ENCODE measurements at regions not wholly inside any gene's neighbourhood (a gene's known extent, or its start where the extent isn't known, plus 50 kb on each side); places are given as distances from the start of the nearest gene placed in this dataset.

GRCh38 chr16:72665701-72666100, 382.2 kb downstream of the ZFHX3 start:
- peak in 1 of 2 donors; percentile 4 for DNase-seq
- WGBS, 3 donors = 3 to 15% (median 3%) methylated on average over 4 of the region's 4 CpGs
- H3K27me3 ChIP-seq (ENCODE audit: control insufficient read depth in 3 of 3, insufficient read depth in 3 of 3, low read length in 3 of 3) = no peaks in the 10 kb centered on the region
- H3K4me1 ChIP-seq (ENCODE audit: control insufficient read depth in 3 of 3, insufficient read depth in 2 of 3, low read depth in 1 of 3, low read length in 2 of 3) = peaks cover 0 to 2% (median 0%) of the 10 kb centered on the region in 3 donors
- no peaks in the 10 kb centered on the region for H3K9me3 ChIP-seq (ENCODE audit: control insufficient read depth in 2 of 2, insufficient read depth in 1 of 2, low read depth in 1 of 2, low read length in 1 of 2)
- no peaks in the 10 kb centered on the region for H3K36me3 ChIP-seq (ENCODE audit: control insufficient read depth in 3 of 3, insufficient read depth in 2 of 3, low read depth in 1 of 3, low read length in 3 of 3)
- H3K27ac ChIP-seq (ENCODE audit: low read depth in 1 of 3, low read length in 2 of 3) = no peak overlapping the region
- FAIRE-seq = no peak
- peak overlapping the region in 2 of 3 donors; percentile 64 to 70 for H3K4me3 ChIP-seq (ENCODE audit: low read depth in 1 of 3, low read length in 3 of 3)

- DNase-seq (peak; percentile 98), FAIRE-seq (no peak)
- peak overlapping the region; percentile 64 to 76 (median 70) for H3K4me3 ChIP-seq (ENCODE audit: low read depth in 1 of 3, low read length in 3 of 3)
- 0% methylated on average over 60 of the region's 60 CpGs for WGBS, 3 donors
- peak overlapping the region in 2 of 3 donors; percentile 26 to 42 for H3K27ac ChIP-seq (ENCODE audit: low read depth in 1 of 3, low read length in 2 of 3)
- peaks cover 0 to 2% (median 0%) of the 10 kb centered on the region in 3 donors for H3K4me1 ChIP-seq (ENCODE audit: control insufficient read depth in 3 of 3, insufficient read depth in 2 of 3, low read depth in 1 of 3, low read length in 2 of 3)
- H3K9me3 ChIP-seq (ENCODE audit: control insufficient read depth in 2 of 2, insufficient read depth in 1 of 2, low read depth in 1 of 2, low read length in 1 of 2) = no peaks in the 10 kb centered on the region
- H3K27me3 ChIP-seq (ENCODE audit: control insufficient read depth in 3 of 3, insufficient read depth in 3 of 3, low read length in 3 of 3) = no peaks in the 10 kb centered on the region
- H3K36me3 ChIP-seq (ENCODE audit: control insufficient read depth in 3 of 3, insufficient read depth in 2 of 3, low read depth in 1 of 3, low read length in 3 of 3) = no peaks in the 10 kb centered on the region
Observed at GRCh38 chr16:72664509-72665408, 383.2 kb downstream of the ZFHX3 start.

GRCh38 chr16:72664056-72664508, 383.8 kb downstream of the ZFHX3 start:
- H3K4me1 ChIP-seq (ENCODE audit: control insufficient read depth in 3 of 3, insufficient read depth in 2 of 3, low read depth in 1 of 3, low read length in 2 of 3) = peaks cover 0 to 2% (median 0%) of the 10 kb centered on the region in 3 donors
- H3K4me3 ChIP-seq (ENCODE audit: low read depth in 1 of 3, low read length in 3 of 3) = peak overlapping the region in 2 of 3 donors; percentile 64 to 70
- no peak overlapping the region for H3K27ac ChIP-seq (ENCODE audit: low read depth in 1 of 3, low read length in 2 of 3)
- FAIRE-seq (no peak), DNase-seq (peak in 1 of 2 donors; percentile 3)
- H3K36me3 ChIP-seq (ENCODE audit: control insufficient read depth in 3 of 3, insufficient read depth in 2 of 3, low read depth in 1 of 3, low read length in 3 of 3) = no peaks in the 10 kb centered on the region
- WGBS, 3 donors = 2 to 3% (median 2%) methylated on average over 18 of the region's 18 CpGs
- no peaks in the 10 kb centered on the region for H3K9me3 ChIP-seq (ENCODE audit: control insufficient read depth in 2 of 2, insufficient read depth in 1 of 2, low read depth in 1 of 2, low read length in 1 of 2)
- no peaks in the 10 kb centered on the region for H3K27me3 ChIP-seq (ENCODE audit: control insufficient read depth in 3 of 3, insufficient read depth in 3 of 3, low read length in 3 of 3)

- no peaks in the 10 kb centered on the region for H3K36me3 ChIP-seq (ENCODE audit: control insufficient read depth in 3 of 3, insufficient read depth in 2 of 3, low read depth in 1 of 3, low read length in 3 of 3)
- FAIRE-seq = no peak
- H3K4me1 ChIP-seq (ENCODE audit: control insufficient read depth in 3 of 3, insufficient read depth in 2 of 3, low read depth in 1 of 3, low read length in 2 of 3) = peaks cover 0 to 1% (median 0%) of the 10 kb centered on the region in 3 donors
- no peaks in the 10 kb centered on the region for H3K9me3 ChIP-seq (ENCODE audit: control insufficient read depth in 2 of 2, insufficient read depth in 1 of 2, low read depth in 1 of 2, low read length in 1 of 2)
- no peaks in the 10 kb centered on the region for H3K27me3 ChIP-seq (ENCODE audit: control insufficient read depth in 3 of 3, insufficient read depth in 3 of 3, low read length in 3 of 3)
- DNase-seq = no peak
- no peak overlapping the region for H3K27ac ChIP-seq (ENCODE audit: low read depth in 1 of 3, low read length in 2 of 3)
- no peak overlapping the region for H3K4me3 ChIP-seq (ENCODE audit: low read depth in 1 of 3, low read length in 3 of 3)
- 89 to 90% (median 90%) methylated on average over 5 of the region's 5 CpGs for WGBS, 3 donors
Observed at GRCh38 chr16:72658888-72659717, 388.8 kb downstream of the ZFHX3 start.

- Histone ChIP-seq H3K4me1 (ENCODE audit: control insufficient read depth in 3 of 3, insufficient read depth in 2 of 3, low read depth in 1 of 3, low read length in 2 of 3) (no peaks in the 10 kb centered on the region), H3K27ac (ENCODE audit: low read depth in 1 of 3, low read length in 2 of 3) (no peak overlapping the region), H3K27me3 (ENCODE audit: control insufficient read depth in 3 of 3, insufficient read depth in 3 of 3, low read length in 3 of 3) (no peaks in the 10 kb centered on the region), H3K4me3 (ENCODE audit: low read depth in 1 of 3, low read length in 3 of 3) (no peak overlapping the region), H3K9me3 (ENCODE audit: control insufficient read depth in 2 of 2, insufficient read depth in 1 of 2, low read depth in 1 of 2, low read length in 1 of 2) (peaks cover 0 to 2% of the 10 kb centered on the region in 2 donors), H3K36me3 (ENCODE audit: control insufficient read depth in 3 of 3, insufficient read depth in 2 of 3, low read depth in 1 of 3, low read length in 3 of 3) (no peaks in the 10 kb centered on the region)
- no peak for DNase-seq
- FAIRE-seq = no peak
Observed at GRCh38 chr16:72657791-72658190, 390.1 kb downstream of the ZFHX3 start.

- Histone ChIP-seq H3K36me3 (ENCODE audit: control insufficient read depth in 3 of 3, insufficient read depth in 2 of 3, low read depth in 1 of 3, low read length in 3 of 3) (no peaks in the 10 kb centered on the region), H3K27ac (ENCODE audit: low read depth in 1 of 3, low read length in 2 of 3) (no peak overlapping the region), H3K4me1 (ENCODE audit: control insufficient read depth in 3 of 3, insufficient read depth in 2 of 3, low read depth in 1 of 3, low read length in 2 of 3) (no peaks in the 10 kb centered on the region), H3K27me3 (ENCODE audit: control insufficient read depth in 3 of 3, insufficient read depth in 3 of 3, low read length in 3 of 3) (no peaks in the 10 kb centered on the region), H3K4me3 (ENCODE audit: low read depth in 1 of 3, low read length in 3 of 3) (no peak overlapping the region), H3K9me3 (ENCODE audit: control insufficient read depth in 2 of 2, insufficient read depth in 1 of 2, low read depth in 1 of 2, low read length in 1 of 2) (peaks cover 0 to 2% of the 10 kb centered on the region in 2 donors)
- WGBS, 3 donors = 92 to 96% (median 96%) methylated on average over 1 of the region's 1 CpG
- DNase-seq (no peak), FAIRE-seq (no peak)
Observed at GRCh38 chr16:72657164-72657563, 390.8 kb downstream of the ZFHX3 start.

GRCh38 chr16:72654535-72654934, 393.4 kb downstream of the ZFHX3 start:
- Histone ChIP-seq H3K27me3 (ENCODE audit: control insufficient read depth in 3 of 3, insufficient read depth in 3 of 3, low read length in 3 of 3) (no peaks in the 10 kb centered on the region), H3K36me3 (ENCODE audit: control insufficient read depth in 3 of 3, insufficient read depth in 2 of 3, low read depth in 1 of 3, low read length in 3 of 3) (no peaks in the 10 kb centered on the region), H3K27ac (ENCODE audit: low read depth in 1 of 3, low read length in 2 of 3) (no peak overlapping the region), H3K4me1 (ENCODE audit: control insufficient read depth in 3 of 3, insufficient read depth in 2 of 3, low read depth in 1 of 3, low read length in 2 of 3) (no peaks in the 10 kb centered on the region), H3K4me3 (ENCODE audit: low read depth in 1 of 3, low read length in 3 of 3) (no peak overlapping the region), H3K9me3 (ENCODE audit: control insufficient read depth in 2 of 2, insufficient read depth in 1 of 2, low read depth in 1 of 2, low read length in 1 of 2) (peaks cover 0 to 10% of the 10 kb centered on the region in 2 donors)
- DNase-seq = no peak
- no peak for FAIRE-seq

GRCh38 chr16:72649254-72649944, 398.5 kb downstream of the ZFHX3 start:
- no peak for FAIRE-seq
- Histone ChIP-seq H3K27me3 (ENCODE audit: control insufficient read depth in 3 of 3, insufficient read depth in 3 of 3, low read length in 3 of 3) (no peaks in the 10 kb centered on the region), H3K27ac (ENCODE audit: low read depth in 1 of 3, low read length in 2 of 3) (no peak overlapping the region), H3K4me1 (ENCODE audit: control insufficient read depth in 3 of 3, insufficient read depth in 2 of 3, low read depth in 1 of 3, low read length in 2 of 3) (no peaks in the 10 kb centered on the region), H3K4me3 (ENCODE audit: low read depth in 1 of 3, low read length in 3 of 3) (no peak overlapping the region), H3K9me3 (ENCODE audit: control insufficient read depth in 2 of 2, insufficient read depth in 1 of 2, low read depth in 1 of 2, low read length in 1 of 2) (peaks cover 0 to 10% of the 10 kb centered on the region in 2 donors), H3K36me3 (ENCODE audit: control insufficient read depth in 3 of 3, insufficient read depth in 2 of 3, low read depth in 1 of 3, low read length in 3 of 3) (no peaks in the 10 kb centered on the region)
- 88 to 96% (median 91%) methylated on average over 3 of the region's 3 CpGs for WGBS, 3 donors
- DNase-seq = no peak
